GM19025 (cell line): ENCODE measurements at regions not wholly inside any gene's neighbourhood (a gene's known extent, or its start where the extent isn't known, plus 50 kb on each side); places are given as distances from the start of the nearest gene placed in this dataset.
"Not testable (repeated sequence)": the region's sequence is repeated elsewhere in the genome, so short reads cannot be mapped to it uniquely, and the experiment has no call there.

Experiments
- ATAC-seq: cut with Tn5 transposase; IDR thresholded peaks from one replicate; pipeline ENCODE4 v1.9.1; 2021; ENCODE audit warnings: mild to moderate bottlenecking, low read depth, moderate library complexity; ENCODE audit not compliant: unreplicated experiment

DNA sequence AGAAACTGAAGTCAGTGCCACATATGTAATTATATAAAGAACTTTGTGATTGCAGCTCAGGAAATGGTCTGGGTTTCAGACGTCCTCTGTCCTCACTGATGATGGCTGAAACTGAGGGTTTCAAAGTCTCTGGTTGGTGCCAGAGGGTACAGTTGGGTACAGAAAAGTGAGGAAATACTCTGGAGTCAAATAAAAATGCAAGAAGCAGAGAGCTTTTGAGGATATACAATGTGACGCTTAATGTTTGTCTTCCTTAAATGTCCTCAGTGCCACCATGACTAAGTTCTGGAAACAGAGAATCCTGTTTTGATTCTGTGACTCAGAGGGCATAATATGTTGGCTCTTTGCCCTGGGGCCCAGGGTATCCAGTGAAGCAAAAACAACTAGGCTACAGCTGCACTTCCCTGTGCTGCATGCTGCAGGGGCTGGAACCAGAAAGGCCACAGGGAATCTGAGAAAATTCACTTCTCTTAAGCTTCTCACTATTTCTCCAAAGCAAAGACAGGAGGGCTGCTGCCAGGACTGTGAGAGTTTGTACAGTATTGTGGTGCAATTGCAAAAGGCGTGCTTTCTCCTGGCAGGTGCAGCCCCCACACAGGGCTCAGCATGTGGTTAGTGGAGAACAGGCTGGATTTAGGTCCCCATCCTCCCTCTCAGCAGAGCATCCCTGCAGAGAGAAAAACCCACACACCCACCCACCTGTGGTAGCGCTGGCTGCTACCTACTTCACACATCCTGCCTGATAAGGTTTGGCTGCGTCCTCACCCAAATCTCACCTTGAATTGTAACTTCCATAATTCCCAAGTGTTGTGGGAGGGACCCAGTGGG, 169.5 kb upstream of the SVIL start:
- no peak for ATAC-seq

DNA sequence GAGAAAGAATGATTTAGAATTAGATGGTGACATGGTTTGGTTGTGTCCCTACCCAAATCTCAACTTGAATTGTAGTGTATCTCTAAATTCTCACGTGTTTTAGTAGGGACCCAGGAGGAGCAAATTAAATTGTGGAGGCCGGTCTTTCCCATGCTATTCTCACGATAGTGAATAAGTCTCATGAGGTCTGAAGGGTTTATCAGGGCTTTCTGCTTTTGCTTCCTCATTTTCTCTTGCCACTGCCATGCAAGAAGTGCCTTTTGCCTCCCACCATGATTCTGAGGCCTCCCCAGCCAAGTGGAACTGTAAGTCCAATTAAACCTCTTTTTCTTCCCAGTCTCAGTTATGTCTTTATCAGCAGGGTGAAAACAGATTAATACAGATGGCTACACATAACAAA, 167.4 kb upstream of the SVIL start:
- no peak for ATAC-seq

DNA sequence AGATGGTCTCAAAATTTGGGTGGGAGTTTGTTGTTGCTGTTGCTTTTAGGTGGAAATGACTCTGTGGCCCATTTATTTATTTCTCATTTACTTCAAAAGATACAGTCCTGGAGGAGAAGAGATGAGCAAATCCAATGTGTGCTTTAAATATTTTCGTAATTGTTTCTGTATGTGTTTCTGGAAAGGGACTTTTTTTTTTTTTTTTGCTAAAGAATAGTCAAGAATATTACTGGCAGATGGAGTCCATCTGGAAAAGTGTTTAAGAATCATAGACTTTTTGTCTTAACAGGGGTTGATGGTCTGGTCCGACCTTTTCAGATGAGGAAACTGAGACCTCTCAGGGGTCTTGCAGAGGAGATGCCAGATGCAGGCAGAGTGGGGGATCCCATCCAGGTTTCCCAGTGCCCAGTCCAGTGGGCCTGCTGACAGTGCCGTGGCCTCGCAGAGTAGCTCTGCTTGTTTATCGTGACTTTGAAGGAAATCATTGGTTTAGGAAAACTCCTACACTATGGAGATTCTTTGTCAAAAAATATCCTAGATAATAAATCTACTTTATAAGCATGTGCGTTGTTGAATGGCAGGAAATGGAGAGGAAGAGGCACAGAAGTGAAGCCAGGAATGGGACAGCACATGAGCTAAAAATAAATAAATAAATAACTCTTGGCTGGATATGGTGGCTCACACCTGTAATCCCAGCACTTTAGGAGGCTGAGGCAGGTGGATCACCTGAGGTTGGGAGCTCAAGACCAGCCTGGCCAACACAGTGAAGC, 164.3 kb upstream of the SVIL start:
- no peak for ATAC-seq

DNA sequence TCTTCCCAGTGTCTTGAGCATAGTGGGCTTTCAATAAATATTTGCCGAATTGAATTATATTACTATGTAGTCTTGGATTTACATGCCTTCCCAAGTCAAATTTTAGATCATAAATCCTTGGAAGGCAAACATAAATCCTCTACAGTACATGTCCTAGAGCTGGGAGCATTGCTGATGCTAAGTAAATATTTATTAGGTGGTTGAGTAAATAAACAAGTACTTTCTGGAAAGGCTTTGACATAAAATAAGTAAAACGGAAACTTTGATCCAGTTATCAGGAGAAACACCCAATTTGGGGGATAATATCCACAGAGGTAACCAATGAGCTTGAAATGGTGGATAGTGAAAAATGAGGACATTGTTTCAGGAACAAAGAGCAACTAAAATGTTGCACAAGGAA, 162.8 kb upstream of the SVIL start:
- no peak for ATAC-seq

DNA sequence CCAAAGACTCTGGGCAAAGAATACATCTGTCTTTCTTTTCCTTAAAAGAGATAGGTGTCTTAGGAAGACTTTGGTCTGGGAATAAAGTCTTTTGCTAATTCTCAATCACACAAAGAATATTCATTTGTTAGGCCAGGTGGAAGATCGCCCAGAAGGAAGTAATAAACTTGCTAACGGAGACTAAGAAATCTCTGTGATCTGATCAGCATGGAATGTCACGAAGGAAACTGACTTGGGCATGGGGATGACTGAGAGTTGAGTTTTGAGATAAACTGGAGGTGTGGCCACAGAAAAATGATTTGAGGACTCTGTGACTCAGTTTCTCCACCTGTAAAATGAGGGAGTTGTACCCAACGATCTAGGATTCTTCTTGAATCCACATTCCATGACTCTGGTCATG, 161.1 kb upstream of the SVIL start:
- no peak for ATAC-seq

DNA sequence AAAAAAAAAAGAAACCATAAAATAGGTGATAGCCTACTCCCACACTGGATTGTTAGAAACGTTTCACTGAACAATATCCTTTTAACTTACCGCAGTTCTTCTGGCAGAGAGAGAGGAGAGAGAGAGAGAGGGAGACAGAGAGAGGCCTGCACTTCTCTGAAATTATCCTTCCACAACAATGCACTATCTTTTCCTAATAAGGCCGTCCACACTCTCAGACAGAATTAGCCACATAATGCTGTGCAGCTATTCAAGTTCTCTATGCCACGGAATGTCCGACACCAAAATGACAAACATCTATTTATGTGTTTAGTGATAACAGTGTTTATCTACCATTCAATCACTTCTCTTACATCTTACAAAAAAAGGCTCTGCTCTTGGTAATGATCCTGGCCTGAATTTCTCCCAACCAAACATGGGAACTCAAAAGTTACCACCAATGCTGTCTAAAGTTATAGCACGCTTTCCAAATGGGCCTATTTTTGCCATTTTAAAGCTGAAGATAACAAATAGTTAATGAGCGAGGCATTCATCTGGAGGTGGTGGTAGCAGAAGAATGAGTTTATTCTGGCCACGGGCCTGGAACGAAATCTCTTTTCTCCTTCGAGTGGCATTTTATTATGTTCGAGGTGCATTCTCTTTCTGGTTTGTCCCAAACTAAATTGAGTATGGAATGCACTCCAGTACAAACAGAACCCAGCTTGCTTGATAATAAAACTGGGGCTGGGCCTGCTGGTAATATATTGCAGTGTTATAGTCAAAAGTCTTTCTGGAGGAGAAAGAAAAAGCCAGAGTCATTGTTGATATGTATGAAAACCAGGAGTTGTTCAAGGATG, 160.2 kb upstream of the SVIL start:
- no peak for ATAC-seq

DNA sequence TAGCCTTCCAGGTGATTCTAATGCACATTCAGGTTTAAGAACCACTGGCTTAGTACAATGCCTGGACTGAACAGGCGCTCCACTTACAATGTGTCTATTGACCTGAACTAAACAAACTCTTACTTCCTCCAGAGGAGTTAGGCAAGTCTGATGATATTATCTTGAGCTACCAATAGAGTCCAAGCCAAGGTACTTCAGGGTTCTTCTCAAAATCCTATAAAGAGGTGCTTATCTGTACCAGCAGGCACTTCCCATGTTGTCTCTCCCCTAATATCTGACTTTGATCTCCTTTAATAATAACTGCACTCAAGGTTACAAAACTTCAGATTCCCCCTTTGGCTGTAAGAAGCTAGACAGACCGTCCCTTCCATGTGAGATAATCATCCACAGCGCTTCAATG, 157.0 kb upstream of the SVIL start:
- no peak for ATAC-seq

DNA sequence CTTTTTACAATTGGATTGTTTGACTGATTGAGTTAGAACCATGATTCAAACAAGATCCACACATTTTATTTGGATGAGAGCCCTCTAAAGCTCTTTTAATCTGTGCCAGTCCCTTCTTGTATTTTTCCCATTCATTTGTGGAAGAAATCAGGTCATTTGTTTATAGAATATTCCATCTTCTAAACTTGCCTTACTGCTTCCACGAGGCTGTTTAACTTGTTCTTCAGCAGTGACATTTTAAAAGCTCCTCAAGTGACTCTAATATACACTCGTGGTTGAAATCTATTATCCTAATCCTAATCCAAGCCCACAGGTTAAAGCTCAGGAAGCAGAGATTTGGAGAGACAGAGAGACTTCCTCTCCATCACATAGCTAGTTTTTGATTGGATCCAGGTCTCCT, 155.4 kb upstream of the SVIL start:
- ATAC-seq = no peak

DNA sequence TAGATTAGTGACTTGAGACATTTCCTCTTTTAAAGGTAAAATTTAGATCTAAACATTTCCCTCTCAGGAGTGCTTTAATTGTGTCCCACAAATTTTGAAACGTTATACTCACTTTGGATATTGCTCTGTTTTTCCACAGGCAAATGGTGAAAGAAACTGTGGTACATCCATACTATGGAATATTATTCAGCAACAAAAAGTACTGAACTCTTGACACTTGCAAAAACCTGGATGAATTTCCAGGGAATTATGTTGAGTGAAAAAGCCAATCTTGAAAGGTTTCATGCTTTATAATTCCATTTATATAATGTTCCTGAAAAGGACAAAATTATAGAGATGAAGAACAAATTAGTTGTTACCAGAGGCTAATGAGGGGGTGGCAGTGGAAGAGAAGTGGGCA, 153.3 kb upstream of the SVIL start:
- ATAC-seq = no peak

DNA sequence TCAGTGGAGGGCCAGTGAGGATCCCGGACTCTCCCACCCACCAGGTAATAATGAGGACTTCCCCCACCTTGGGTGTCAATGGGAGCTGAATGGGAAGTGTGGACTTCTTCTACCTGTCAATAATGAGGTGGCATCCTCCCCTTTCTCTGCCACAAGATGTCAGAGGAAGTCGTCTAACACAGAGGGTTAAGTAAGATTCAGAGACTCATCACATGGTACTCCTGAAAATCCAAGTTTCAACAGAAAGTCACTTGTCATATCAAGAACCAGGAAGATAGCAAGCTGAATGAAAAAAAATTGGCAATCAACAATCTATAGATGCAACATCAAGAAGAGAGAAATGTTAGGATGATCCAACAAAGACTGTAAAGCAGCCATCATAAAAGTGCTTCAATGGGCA, 150.9 kb upstream of the SVIL start:
- no peak for ATAC-seq

DNA sequence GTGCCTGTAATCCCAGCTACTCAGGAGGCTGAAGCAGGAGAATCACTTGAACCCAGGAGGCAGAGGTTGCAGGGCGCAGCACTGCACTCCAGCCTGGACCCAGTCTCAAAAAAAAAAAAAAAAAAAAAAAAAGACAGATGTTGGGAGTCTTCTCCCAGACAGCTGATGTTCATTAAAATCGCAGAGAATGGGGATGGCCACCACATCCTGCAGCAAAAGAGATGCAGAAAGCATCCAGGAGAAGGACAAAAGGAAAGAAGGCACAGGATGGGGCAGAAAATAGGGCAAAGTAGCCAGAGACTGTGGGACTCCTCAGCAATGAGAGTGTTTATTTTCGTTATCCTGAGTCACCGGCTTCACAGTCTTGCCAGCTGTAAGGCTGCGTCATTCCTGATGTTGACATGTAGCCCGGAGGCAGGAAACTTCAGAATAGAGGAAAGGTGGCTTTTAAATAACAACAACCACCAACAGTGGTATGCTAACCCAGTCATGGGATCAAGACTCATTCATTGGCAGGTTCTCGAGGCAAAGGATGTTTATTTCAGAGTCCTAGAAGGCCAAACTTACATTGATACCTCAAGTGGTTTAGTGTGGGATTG, 149.5 kb upstream of the SVIL start:
- no peak for ATAC-seq

DNA sequence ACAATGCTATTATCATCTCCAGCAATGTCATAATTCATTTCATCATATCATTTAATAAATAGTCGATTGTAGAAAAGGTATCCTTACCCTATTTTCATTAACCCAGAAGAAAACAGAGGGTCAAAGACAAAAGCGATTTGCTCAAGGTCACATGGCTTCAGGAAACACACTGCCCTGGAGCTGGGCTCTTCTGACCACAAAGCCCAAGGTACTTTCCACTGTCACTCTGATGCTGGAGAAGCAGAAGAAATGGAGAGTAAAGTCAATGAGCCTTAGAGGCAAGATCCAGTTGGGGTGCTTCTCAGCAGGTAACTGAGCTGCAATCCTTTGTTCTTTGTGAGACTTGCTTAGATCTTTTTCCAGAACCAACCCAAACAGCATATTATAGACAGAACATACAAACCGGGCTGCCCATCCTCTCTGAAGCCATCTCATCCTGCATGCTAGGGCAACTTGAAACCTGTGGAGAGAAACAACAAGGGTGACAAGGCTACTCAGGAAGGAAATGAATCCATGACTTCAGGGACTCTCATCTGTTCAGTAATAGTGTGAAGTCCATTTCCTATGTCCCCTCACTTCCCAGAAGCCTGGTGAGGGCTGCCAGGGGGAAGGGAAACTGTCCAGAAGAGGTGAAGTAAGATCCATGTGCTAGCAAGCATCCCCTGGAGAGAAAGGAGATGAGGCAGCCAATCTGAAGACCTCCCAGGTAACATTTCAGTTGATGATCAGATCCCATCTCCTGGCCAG, 148.6 kb upstream of the SVIL start:
- no peak for ATAC-seq

DNA sequence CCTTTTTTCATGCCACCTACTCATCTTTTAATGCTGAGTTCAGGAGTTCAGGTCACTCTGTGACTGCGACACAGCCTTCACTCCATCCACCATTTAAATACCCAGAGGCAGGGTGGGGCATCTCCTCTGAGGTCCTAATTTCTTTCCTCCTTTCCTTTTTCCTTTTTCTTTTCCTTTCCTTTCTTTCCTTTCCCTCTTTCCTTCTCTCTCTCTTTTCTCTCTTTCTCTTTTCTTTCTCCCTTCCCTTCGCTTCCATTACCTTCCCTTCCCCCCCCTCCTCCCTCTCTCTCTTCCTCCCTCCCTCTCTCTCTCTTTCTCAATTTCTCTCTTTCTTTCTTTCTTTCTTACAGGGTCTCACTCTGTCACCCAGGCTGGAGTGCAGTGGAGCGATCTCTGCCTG, 145.9 kb upstream of the SVIL start:
- ATAC-seq = no peak

DNA sequence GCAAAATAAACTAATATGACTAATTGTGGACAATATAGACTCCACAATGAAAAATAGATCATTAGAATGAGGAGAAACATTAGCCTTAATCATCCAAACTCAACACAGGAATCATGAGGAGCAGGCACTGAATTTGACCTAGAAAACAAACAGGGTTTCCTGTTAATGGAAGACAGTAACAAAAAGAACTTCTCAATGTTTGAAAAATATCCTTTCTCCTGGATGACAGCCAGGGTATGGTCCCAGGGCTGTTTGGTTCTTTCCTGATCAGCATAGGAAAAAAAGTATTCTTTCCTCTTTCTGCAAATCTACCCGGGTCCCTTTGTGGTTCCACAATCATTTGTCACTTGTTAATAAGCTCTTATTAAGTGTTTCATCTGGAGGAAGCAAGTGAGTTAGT, 145.3 kb upstream of the SVIL start:
- ATAC-seq = no peak

DNA sequence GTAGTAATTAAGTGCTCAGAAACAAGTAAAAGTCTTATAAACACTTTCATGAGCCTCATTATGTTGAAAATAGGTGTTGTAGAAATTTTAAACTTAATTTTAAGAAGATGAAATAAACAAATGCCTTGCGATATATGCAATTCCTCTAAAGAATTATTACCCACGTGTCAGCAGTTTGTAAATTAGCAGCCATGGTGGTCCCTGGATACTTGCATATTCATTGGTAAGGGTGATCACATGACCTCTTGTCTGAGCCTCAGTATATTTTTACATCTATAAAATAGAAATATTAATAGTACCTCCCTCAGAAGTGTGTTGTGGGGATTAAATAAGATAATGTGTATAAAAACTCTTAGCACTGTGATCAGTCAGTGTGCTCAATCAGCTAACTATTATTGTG, 141.5 kb upstream of the SVIL start:
- ATAC-seq = no peak

DNA sequence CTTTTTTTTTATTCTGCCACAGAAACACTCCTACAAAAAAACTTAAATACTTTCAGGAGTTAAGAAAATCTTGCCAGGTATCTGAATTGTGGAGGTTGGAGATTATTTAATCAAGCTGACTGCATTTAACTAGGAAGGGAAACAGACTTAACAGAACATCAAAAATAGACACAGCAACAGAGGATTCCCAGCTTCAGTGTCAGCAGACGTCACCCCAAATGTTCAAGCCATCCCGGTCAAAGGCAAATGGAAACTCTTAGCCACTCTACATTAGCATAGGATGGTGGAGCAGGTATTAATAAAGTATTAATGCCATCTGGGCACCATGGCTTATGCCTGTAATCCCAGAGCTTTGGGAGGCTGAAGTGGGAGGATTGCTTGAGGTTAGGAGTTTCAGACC, 139.7 kb upstream of the SVIL start:
- ATAC-seq = no peak

DNA sequence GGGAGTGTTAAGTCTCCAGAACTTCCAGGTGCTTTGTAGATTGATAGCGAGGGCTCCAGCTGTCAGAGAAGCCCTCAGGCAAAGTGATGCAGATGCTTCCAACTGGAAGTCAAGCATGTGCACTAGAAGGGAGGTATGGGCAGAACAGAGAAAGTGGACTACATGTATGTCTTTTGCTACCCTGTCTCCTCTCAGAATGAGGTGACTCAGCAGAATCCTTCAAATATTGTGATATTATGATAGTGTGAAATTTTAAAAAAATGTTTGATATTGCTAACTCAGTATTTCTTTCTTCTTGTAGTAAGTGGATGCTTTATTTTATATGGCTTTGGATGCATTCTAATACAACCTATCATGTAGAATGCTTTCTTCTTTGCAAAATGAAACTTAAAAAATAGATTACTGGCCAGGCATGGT, 138.9 kb upstream of the SVIL start:
- no peak for ATAC-seq

DNA sequence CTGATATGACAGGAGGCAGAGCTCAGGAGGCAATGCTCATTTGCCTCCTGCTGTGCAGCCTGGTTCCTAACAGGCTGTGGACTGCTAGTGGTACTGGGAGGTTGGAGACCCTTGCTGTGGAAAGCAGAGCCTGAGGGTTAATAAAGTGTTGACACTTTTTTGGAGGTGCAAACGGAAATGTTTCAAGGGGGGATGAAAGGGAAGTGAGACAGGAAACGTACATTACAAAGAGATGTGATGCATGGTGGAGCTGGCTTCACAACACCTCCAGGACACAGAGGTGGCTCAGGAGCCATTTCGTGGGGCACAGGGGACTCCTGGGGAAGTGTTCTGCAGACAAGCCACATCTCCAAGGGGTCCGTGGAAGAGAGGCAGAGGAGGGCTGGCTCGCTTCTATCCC, 137.6 kb upstream of the SVIL start:
- ATAC-seq = no peak

DNA sequence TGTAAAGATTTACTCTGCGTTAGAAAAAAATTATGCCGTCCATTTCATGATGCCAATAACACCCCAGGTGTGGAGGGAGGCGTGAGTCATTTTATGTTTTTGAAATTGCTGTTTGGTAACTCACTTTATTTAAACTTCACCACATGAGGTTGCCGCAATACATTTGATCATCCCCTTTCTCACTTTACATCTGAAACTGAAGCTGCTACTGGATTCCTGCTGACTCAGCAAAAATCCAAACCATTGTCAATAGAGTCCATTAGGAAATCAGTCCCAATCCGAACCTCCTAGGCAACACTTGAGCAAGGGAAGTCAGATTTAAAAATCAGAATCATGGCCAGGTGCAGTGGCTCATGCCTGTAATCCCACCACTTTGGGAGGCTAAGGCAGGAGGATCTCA, 136.6 kb upstream of the SVIL start:
- no peak for ATAC-seq

DNA sequence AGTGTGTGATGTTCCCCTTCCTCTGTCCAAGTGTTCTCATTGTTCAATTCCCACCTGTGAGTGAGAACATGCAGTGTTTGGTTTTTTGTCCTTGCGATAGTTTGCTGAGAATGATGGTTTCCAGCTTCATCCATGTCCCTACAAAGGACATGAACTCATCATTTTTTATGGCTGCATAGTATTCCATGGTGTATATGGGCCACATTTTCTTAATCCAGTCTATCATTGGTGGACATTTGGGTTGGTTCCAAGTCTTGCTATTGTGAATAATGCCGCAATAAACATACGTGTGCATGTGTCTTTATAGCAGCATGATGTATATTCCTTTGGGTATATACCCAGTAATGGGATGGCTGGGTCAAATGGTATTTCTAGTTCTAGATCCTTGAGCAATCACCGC, 134.5 kb upstream of the SVIL start:
- ATAC-seq = not testable (repeated sequence)
